ENCODE measurements at regions not wholly inside any gene's neighbourhood (a gene's known extent, or its start where the extent isn't known, plus 50 kb on each side); places are given as distances from the start of the nearest gene placed in this dataset.
A peak's percentile ranks its signal among the peaks of the same experiment; 100 is the strongest.
"Not testable (repeated sequence)": the region's sequence is repeated elsewhere in the genome, so short reads cannot be mapped to it uniquely, and the experiment has no call there.

DNA sequence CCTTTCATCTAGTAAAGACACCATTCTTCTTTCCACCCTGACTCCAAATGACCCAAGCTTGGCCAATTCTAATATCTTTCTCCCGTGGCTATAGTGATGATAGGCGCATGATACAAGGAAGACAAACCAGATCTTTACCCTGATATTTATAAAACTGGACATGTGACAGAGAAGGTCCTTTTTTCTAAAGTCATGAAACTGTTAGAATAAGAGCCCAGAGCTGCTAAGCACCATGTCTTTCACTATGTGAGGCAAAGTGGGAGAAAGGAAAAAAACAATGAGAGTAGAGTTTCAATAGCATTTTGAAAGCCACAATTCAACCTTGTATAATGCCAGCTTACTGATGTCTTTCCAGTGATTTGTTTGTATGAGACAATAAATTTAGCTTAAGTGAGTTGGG, 212.4 kb downstream of the RASSF9 start:
- TF ChIP-seq, protein P1, sequence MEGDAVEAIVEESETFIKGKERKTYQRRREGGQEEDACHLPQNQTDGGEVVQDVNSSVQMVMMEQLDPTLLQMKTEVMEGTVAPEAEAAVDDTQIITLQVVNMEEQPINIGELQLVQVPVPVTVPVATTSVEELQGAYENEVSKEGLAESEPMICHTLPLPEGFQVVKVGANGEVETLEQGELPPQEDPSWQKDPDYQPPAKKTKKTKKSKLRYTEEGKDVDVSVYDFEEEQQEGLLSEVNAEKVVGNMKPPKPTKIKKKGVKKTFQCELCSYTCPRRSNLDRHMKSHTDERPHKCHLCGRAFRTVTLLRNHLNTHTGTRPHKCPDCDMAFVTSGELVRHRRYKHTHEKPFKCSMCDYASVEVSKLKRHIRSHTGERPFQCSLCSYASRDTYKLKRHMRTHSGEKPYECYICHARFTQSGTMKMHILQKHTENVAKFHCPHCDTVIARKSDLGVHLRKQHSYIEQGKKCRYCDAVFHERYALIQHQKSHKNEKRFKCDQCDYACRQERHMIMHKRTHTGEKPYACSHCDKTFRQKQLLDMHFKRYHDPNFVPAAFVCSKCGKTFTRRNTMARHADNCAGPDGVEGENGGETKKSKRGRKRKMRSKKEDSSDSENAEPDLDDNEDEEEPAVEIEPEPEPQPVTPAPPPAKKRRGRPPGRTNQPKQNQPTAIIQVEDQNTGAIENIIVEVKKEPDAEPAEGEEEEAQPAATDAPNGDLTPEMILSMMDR (IDR thresholded peaks at IDR 0.05; ENCODE audit: insufficient read depth, low read length): no peak
- DNase-seq (ENCODE audit: low read depth): no peak
- no peak overlapping the region for H3K4me3 ChIP-seq (ENCODE audit: low read depth, low read length)

DNA sequence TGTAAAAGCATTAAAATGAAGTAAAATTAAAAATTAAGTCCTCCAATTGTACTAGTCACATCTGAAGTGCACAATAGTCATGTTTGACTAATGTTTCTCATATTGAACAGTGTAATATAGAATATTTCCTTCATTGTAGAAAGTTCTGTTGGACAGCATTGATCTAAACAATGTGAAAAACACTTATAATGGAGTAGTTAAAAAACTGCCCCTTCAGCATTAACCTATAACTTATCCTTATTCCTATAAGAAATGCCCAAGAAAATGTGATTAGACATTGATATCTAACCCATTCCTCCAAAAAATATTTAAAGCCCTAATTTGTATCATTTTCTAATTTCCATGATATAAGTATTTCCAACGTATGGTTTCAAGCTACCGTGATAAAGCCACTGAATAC, 210.7 kb downstream of the RASSF9 start:
- DNase-seq (ENCODE audit: low read depth): no peak
- TF ChIP-seq, protein P1 (IDR thresholded peaks at IDR 0.05; ENCODE audit: insufficient read depth, low read length): no peak
- no peak overlapping the region for H3K4me3 ChIP-seq (ENCODE audit: low read depth, low read length)

DNA sequence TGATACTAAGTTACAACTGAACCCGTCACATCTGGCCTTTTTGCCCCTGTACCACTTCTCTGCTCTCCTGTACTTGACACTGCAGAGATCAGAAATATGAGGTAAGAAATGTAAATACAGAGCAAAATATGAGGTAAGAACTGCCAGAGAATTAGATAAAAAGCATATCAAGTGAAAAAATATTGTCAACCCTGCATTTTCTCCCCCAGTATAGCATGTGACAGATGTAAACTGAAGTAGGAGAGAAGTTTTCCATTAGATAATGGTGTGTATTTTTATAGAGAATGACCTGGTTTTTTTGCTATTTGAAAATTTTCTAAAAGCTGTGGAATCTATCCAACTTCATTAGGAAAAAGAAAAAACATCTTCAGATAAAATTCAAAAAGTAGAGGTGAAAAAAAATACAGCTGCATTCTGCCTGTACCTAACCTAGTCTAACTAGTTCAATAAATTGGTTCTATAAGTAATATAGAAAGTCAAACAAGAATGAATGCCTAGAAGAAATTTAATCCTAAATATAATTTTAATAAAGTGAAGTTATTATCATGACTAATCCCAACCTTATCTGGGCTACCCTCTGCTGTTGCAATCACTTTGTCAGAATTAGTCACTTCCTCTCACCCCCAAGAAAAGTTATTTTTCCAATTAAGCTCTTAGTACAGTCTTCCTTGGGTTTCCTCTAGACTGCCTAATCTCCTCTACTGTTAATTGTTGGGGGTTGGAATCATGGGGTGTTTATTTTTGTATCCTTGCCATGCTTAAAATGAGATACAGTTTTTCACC, 210.0 kb downstream of the RASSF9 start:
- peak; percentile 89 for DNase-seq (ENCODE audit: low read depth)
- TF ChIP-seq, protein P1 (IDR thresholded peaks at IDR 0.05; ENCODE audit: insufficient read depth, low read length): no peak
- no peak overlapping the region for H3K4me3 ChIP-seq (ENCODE audit: low read depth, low read length)

DNA sequence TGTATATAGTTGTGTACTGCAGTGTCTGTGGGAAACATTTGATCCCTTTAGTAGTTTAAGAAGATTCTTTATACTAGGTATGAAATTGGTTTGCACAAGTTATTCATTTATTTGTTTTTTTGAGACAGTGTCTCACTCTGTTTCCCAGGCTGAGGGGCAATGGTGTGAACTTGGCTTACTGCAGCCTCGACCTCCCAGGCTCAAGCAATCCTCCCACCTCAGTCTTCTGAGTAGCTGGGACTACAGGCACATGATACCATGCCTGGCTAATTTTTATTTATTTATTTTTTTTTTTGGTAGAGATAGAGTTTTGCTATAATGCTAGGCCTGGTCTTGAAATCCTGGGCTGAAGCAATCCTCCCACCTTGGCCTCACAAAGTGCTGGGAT, 209.4 kb downstream of the RASSF9 start:
- H3K4me3 ChIP-seq (ENCODE audit: low read depth, low read length): no peak overlapping the region

DNA sequence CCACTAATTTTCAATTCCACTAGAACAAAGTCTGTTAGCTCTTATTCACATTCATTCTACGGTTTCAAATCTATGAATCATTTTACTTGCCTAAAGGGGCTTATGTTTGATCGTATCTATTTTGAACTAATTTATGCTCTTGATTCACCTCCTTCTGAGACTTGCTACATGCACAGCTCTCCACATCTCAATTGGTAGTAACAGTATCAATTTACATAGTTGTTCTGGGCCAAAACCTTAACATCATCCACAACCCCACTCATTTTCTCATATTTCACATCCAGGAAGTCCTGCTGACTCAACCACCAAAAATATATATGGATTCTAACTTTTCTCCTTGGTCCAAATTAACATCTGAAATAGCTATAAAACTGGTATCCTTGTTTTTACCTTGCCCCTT, 208.6 kb downstream of the RASSF9 start:
- DNase-seq (ENCODE audit: low read depth): peak; percentile 75
- TF ChIP-seq, protein P1 (IDR thresholded peaks at IDR 0.05; ENCODE audit: insufficient read depth, low read length): no peak
- H3K4me3 ChIP-seq (ENCODE audit: low read depth, low read length): no peak overlapping the region

More for the DNA sequence above, 209.4 kb downstream of the RASSF9 start:
- TF ChIP-seq, protein P1 (IDR thresholded peaks at IDR 0.05; ENCODE audit: insufficient read depth, low read length): no peak
- DNase-seq (ENCODE audit: low read depth): no peak

DNA sequence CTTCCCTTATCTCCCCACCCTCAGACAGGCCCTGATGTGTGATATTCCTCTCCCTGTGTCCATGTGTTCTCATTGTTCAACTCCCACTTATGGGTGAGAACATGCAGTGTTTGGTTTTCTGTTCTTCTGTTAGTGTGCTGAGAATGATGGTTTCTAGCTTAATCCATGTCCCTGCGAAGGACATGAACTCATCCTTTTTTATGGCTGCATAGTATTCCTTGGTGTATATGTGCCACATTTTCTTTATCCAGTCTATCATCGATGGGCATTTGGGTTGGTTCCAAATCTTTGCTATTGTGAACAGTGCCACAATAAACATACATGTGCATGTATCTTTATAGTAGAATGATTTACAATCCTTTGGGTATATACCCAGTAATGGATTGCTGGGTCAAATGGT, 207.6 kb downstream of the RASSF9 start:
- not testable (repeated sequence) for DNase-seq (ENCODE audit: low read depth); H3K4me3 ChIP-seq (ENCODE audit: low read depth, low read length)

DNA sequence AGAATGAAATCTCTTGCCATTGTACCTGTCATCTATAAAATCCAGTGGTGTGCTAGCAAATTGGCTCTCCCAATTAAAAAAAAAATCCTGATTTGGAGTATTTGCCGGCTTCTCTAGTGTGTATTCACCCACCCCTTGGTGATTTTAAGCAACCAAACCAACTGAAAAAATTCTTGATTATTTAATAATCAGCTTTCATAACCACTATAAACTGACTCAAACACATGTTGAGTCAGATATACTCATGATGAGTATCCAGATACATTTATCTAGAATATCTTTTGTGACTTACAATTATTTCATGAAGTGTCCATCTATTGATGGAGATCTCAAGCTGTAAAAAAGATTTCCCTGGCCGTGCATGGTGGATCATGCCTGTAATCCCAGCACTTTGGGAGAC, 205.4 kb downstream of the RASSF9 start:
- DNase-seq (ENCODE audit: low read depth): no peak
- H3K4me3 ChIP-seq (ENCODE audit: low read depth, low read length): no peak overlapping the region
- TF ChIP-seq, protein P1 (IDR thresholded peaks at IDR 0.05; ENCODE audit: insufficient read depth, low read length): no peak
